HCT116 (cell line): ENCODE measurements at regions not wholly inside any gene's neighbourhood (a gene's known extent, or its start where the extent isn't known, plus 50 kb on each side); places are given as distances from the start of the nearest gene placed in this dataset.

Experiments used
- ATAC-seq: fragments of 200-7000 bp; cut with Tn5 transposase; 2 replicates; pipeline ENCODE4 v1.9.1; 2020; ENCODE audit warnings: mild to moderate bottlenecking, moderate library complexity
- BruUV-seq: library from RNA; stranded (reverse); fragments of 400-500 nt; replicated peaks from 2 replicates; lab custom pipeline; 2021; lab: Mats Ljungman, UMichigan
- CTCF ChIA-PET: fragments of 300-600 bp; sonication (Branson Sonifier 250); formaldehyde crosslinking; loops from one replicate; lab custom pipeline; 2021; ENCODE audit warnings: antibody characterized with exemption; lab: Charles Lee
- POLR2A ChIA-PET: fragments of 300-600, 350-600 bp; sonication (Branson Sonifier 250); formaldehyde crosslinking; loops from one replicate; lab custom pipeline; 2021; ENCODE audit warnings: antibody characterized with exemption; lab: Charles Lee
- RAD21 ChIA-PET, 2 experiments: fragments of 300-600 bp; sonication (Branson Sonifier 250); formaldehyde crosslinking; loops; one replicate each; lab custom pipeline; 2023; ENCODE audit warnings: low total read pairs in 2 of 2; ENCODE audit not compliant: uncharacterized antibody in 2 of 2, unreplicated experiment in 2 of 2, low non-redundant PET in 1 of 2; lab: Charles Lee
- DNase-seq: peaks from one replicate; pipeline ENCODE4 v3.0.0-alpha.2; 2010; ENCODE audit warnings: low read depth, low spot score
- H2AFZ ChIP-seq: fragments of 200-600 bp; shearing (Covaris generic), sonication (generic); 2 replicates; pipeline ENCODE4 v1.6.1; 2017; ENCODE audit warnings: low read depth, mixed run types, mixed read lengths, antibody characterized with exemption, low read length; ENCODE audit not compliant: poor library complexity, severe bottlenecking
- H3K27ac ChIP-seq: 2 replicates; pipeline ENCODE4 v1.5.1; 2012; ENCODE audit warnings: low read depth, low read length
- H3K27me3 ChIP-seq: fragments of 200-600 bp; sonication (generic); 2 replicates; pipeline ENCODE4 v1.6.1; 2016; ENCODE audit warnings: mixed run types, low read length, mixed read lengths; ENCODE audit not compliant: insufficient read depth
- H3K36me3 ChIP-seq, 2 experiments: fragments of 200-500 bp in 1 of 2; fragments of 200-600 bp in 1 of 2; sonication (Bioruptor generic) in 1 of 2; sonication (generic) in 1 of 2; 2 replicates each; pipeline versions ENCODE4 v1.5.1 to v1.6.1; 2014 to 2016; ENCODE audit warnings: low read length in 2 of 2, inconsistent platforms in 1 of 2, mixed read lengths in 1 of 2, mixed run types in 1 of 2; ENCODE audit not compliant: insufficient read depth in 2 of 2, control insufficient read depth in 1 of 2
- H3K4me1 ChIP-seq, 2 experiments: fragments of 200-600 bp in 1 of 2; sonication (generic) in 1 of 2; 2 replicates each; pipeline versions ENCODE4 v1.5.1 to v1.6.1; 2012 to 2017; ENCODE audit warnings: low read length in 2 of 2, inconsistent platforms in 1 of 2, mild to moderate bottlenecking in 1 of 2, mixed read lengths in 1 of 2, mixed run types in 1 of 2, moderate library complexity in 1 of 2; ENCODE audit not compliant: insufficient read depth in 2 of 2, control insufficient read depth in 1 of 2
- H3K4me2 ChIP-seq: fragments of 200-600 bp; sonication (generic); 2 replicates; pipeline ENCODE4 v1.6.1; 2017; ENCODE audit warnings: mixed run types, low read length, mixed read lengths
- H3K4me3 ChIP-seq, 2 experiments: fragments of 200-600 bp in 1 of 2; sonication (generic) in 1 of 2; replicated peaks in 1 of 2; 2 replicates each; pipeline ENCODE4 v1.5.1; 2011 to 2016; ENCODE audit warnings: low read length in 2 of 2, control low read depth in 1 of 2, low read depth in 1 of 2, mild to moderate bottlenecking in 1 of 2, mixed read lengths in 1 of 2, mixed run types in 1 of 2
- H3K79me2 ChIP-seq: fragments of 200-600 bp; sonication (generic); 2 replicates; pipeline ENCODE4 v1.6.1; 2017; ENCODE audit warnings: mild to moderate bottlenecking, mixed run types, low read length, moderate library complexity, mixed read lengths; ENCODE audit not compliant: insufficient read depth
- H3K9ac ChIP-seq: fragments of 200-600 bp; sonication (generic); 2 replicates; pipeline ENCODE4 v1.6.1; 2016; ENCODE audit warnings: low read length, mixed read lengths
- H3K9me2 ChIP-seq: fragments of 200-600 bp; sonication (generic), shearing (Covaris generic); 2 replicates; pipeline ENCODE4 v1.6.1; 2017; ENCODE audit warnings: mixed run types, mild to moderate bottlenecking, moderate library complexity; ENCODE audit not compliant: insufficient read depth
- H3K9me3 ChIP-seq, 2 experiments: fragments of 200-500 bp in 1 of 2; fragments of 200-600 bp in 1 of 2; sonication (Bioruptor generic) in 1 of 2; sonication (generic) in 1 of 2; 2 replicates each; pipeline ENCODE4 v1.6.1; 2014 to 2017; ENCODE audit warnings: low read length in 2 of 2, mixed read lengths in 2 of 2, inconsistent platforms in 1 of 2, low read depth in 1 of 2, mild to moderate bottlenecking in 1 of 2, mixed run types in 1 of 2, moderate library complexity in 1 of 2; ENCODE audit not compliant: control insufficient read depth in 1 of 2, insufficient read depth in 1 of 2
- H4K20me1 ChIP-seq: fragments of 200-600 bp; sonication (generic), shearing (Covaris generic); 2 replicates; pipeline ENCODE4 v1.6.1; 2017; ENCODE audit warnings: mixed run types, mild to moderate bottlenecking, moderate library complexity; ENCODE audit not compliant: insufficient read depth
- ATF3 ChIP-seq: IDR thresholded peaks from 2 replicates; pipeline ENCODE4 v1.6.1; 2012
- CBX3 ChIP-seq: IDR thresholded peaks from 2 replicates; pipeline ENCODE4 v1.6.1; 2012; ENCODE audit warnings: low read depth
- CEBPB ChIP-seq: IDR thresholded peaks from 2 replicates; pipeline ENCODE4 v1.6.1; 2012; ENCODE audit warnings: low read depth
- CTCF ChIP-seq, 3 experiments: fragments of 200-600 bp in 1 of 3; sonication (generic) in 1 of 3; IDR thresholded peaks in 2 of 3; conservative IDR thresholded peaks in 1 of 3; 2 replicates each; pipeline ENCODE4 v1.5.1; 2012 to 2017; ENCODE audit warnings: low read depth in 2 of 3, low read length in 2 of 3, antibody characterized with exemption in 1 of 3, borderline replicate concordance in 1 of 3, control low read depth in 1 of 3, mild to moderate bottlenecking in 1 of 3, mixed read lengths in 1 of 3, mixed run types in 1 of 3, moderate library complexity in 1 of 3; ENCODE audit not compliant: insufficient read depth in 1 of 3
- EGR1 ChIP-seq: IDR thresholded peaks from 2 replicates; pipeline ENCODE4 v1.6.1; 2012; ENCODE audit warnings: low read depth
- ELF1 ChIP-seq: IDR thresholded peaks from 2 replicates; pipeline ENCODE4 v1.6.1; 2012; ENCODE audit warnings: low read depth, borderline replicate concordance
- EZH2 ChIP-seq: fragments of 200-600 bp; sonication (generic); IDR thresholded peaks from 2 replicates; pipeline ENCODE4 v1.6.1; 2017; ENCODE audit warnings: antibody characterized with exemption, mixed run types
- EZH2phosphoT487 ChIP-seq: fragments of 200-600 bp; IDR thresholded peaks from 2 replicates; pipeline ENCODE4 v1.6.1; 2018; ENCODE audit warnings: antibody characterized with exemption, borderline replicate concordance
- FOSL1 ChIP-seq: IDR thresholded peaks from 2 replicates; pipeline ENCODE4 v1.6.1; 2012; ENCODE audit warnings: low read depth
- POLR2A ChIP-seq: IDR thresholded peaks from 2 replicates; pipeline ENCODE4 v1.7.0; 2011; ENCODE audit warnings: borderline replicate concordance; ENCODE audit not compliant: insufficient read depth, insufficient read length; ENCODE audit errors: extremely low read depth
- POLR2AphosphoS5 ChIP-seq: IDR thresholded peaks from 2 replicates; pipeline ENCODE4 v1.6.1; 2011; ENCODE audit warnings: mild to moderate bottlenecking, low read depth, low read length, moderate library complexity
- SIN3A ChIP-seq: IDR thresholded peaks from 2 replicates; pipeline ENCODE4 v1.6.1; 2012; ENCODE audit warnings: low read depth
- SP1 ChIP-seq: IDR thresholded peaks from 2 replicates; pipeline ENCODE4 v1.6.1; 2012; ENCODE audit warnings: low read depth
- TCF7L2 ChIP-seq: IDR thresholded peaks from 2 replicates; pipeline ENCODE4 v1.7.0; 2011; ENCODE audit warnings: borderline replicate concordance, inconsistent platforms; ENCODE audit not compliant: insufficient read depth, insufficient read length; ENCODE audit errors: extremely low read depth
- YY1 ChIP-seq: IDR thresholded peaks from 2 replicates; pipeline ENCODE4 v1.6.1; 2011; ENCODE audit warnings: low read length, low read depth, moderate library complexity, mild to moderate bottlenecking; ENCODE audit not compliant: insufficient replicate concordance; ENCODE audit errors: extremely low read depth
- ZBTB33 ChIP-seq: IDR thresholded peaks from 2 replicates; pipeline ENCODE4 v1.6.1; 2011; ENCODE audit warnings: mild to moderate bottlenecking, low read length, moderate library complexity; ENCODE audit not compliant: insufficient replicate concordance; ENCODE audit errors: extremely low read depth
- ZFX ChIP-seq: fragments of 450-650 bp; IDR thresholded peaks from 2 replicates; pipeline ENCODE4 v1.6.1; 2017
- ZNF274 ChIP-seq: fragments of 200-500 bp; sonication (Bioruptor generic); IDR thresholded peaks from 2 replicates; pipeline ENCODE4 v1.6.1; 2014; ENCODE audit warnings: mild to moderate bottlenecking, low read depth, low read length, inconsistent platforms
- intact Hi-C: fragments of 100-400 bp; cut with micrococcal nuclease; formaldehyde crosslinking; loops from 2 replicates; pipeline ENCODE4 v1.10.0; 2022

GRCh38 chr19:34075661-34076091 is 96.6 kb upstream of the LSM14A start:
- H3K9ac ChIP-seq: no peak overlapping the region
- no peaks in the 10 kb centered on the region for H3K9me2 ChIP-seq
- CTCF ChIA-PET: no interaction called here
- H3K9me3 ChIP-seq: no peaks in the 10 kb centered on the region
- no peak for TF ChIP-seq ZFX
- TF ChIP-seq ELF1: no peak
- TF ChIP-seq ATF3: no peak
- no peak for TF ChIP-seq TCF7L2
- no peak for TF ChIP-seq ZBTB33
- no peak for TF ChIP-seq SIN3A
- no peak for TF ChIP-seq POLR2A
- TF ChIP-seq ZNF274: no peak
- no peak for TF ChIP-seq EGR1
- TF ChIP-seq FOSL1: no peak
- no peak for TF ChIP-seq EZH2phosphoT487
- no peak for TF ChIP-seq CEBPB
- TF ChIP-seq YY1: no peak
- no peak for TF ChIP-seq POLR2AphosphoS5
- no peak for TF ChIP-seq CTCF (IDR thresholded peaks at IDR 0.05 in 2 of 3, conservative IDR thresholded peaks at IDR 0.05 in 1 of 3; ENCODE audit: borderline replicate concordance in 1 of 3, insufficient read depth in 1 of 3, low read depth in 2 of 3, low read length in 2 of 3)
- no peak for TF ChIP-seq EZH2
- TF ChIP-seq CBX3: no peak
- TF ChIP-seq SP1: no peak
- TF ChIP-seq, all 23 proteins: peak for 0
- no peaks in the 10 kb centered on the region for H3K27me3 ChIP-seq
- intact Hi-C loops: no loop called here
- no peaks in the 10 kb centered on the region for H3K36me3 ChIP-seq
- H2AFZ ChIP-seq: peak overlapping the region; percentile 26
- no peak for DNase-seq
- POLR2A ChIA-PET: no interaction called here
- H4K20me1 ChIP-seq: no peaks in the 10 kb centered on the region
- no peak overlapping the region for H3K4me2 ChIP-seq
- no peak overlapping the region for H3K27ac ChIP-seq
- RAD21 ChIA-PET: no interaction called here
- BruUV-seq: no TSS peak
- no peaks in the 10 kb centered on the region for H3K4me1 ChIP-seq
- H3K79me2 ChIP-seq: no peaks in the 10 kb centered on the region
- no peak overlapping the region for H3K4me3 ChIP-seq
- no peak for ATAC-seq
